ENCODE measurements at regions not wholly inside any gene's neighbourhood (a gene's known extent, or its start where the extent isn't known, plus 50 kb on each side); places are given as distances from the start of the nearest gene placed in this dataset.

DNA sequence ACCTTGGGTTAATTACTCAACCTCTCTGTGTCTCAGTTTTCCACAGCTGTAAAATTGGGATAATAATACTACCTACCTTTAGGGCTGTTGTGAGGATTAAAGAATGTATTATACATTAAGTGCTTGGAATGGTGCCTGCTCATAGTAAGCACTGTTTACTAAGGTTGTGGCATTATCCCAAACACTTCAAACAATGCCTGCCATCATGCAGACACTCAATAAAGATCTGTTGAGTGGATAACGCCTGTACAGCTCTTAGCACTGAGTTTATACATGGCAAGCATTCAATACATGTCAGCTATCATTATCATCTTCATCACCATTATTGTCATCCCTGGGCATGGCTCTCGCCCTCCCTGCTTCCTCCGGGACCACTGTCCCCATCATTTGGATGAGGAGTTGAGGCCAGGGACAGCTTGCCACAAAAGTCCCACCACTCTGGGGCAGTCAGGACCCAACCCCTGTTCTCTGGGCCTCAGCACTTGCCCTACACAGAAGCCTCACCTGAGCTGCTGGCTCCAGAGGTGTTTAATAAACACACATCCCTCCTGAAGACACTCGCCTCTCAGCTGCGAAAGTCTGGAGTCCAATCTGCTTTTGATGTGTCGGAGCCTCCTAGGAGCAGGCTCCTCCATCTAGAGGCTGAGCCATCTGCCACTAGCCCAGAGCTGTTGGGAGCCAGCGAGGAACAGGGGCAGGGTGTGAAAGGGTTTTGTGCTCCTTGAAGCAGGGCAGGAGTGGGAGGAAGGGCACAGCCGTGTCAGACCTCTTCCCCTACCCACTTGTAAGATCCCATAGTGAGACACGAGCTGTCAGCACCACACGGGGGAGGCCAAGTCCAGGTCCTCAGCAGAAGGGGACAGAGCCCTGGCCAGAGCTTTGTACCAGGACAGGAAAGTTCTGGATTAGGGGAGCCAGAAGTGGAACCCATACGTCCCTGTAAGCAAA is 80.9 kb upstream of the ZC3H12A start:
- peak; percentile 70 for DNase-seq

DNA sequence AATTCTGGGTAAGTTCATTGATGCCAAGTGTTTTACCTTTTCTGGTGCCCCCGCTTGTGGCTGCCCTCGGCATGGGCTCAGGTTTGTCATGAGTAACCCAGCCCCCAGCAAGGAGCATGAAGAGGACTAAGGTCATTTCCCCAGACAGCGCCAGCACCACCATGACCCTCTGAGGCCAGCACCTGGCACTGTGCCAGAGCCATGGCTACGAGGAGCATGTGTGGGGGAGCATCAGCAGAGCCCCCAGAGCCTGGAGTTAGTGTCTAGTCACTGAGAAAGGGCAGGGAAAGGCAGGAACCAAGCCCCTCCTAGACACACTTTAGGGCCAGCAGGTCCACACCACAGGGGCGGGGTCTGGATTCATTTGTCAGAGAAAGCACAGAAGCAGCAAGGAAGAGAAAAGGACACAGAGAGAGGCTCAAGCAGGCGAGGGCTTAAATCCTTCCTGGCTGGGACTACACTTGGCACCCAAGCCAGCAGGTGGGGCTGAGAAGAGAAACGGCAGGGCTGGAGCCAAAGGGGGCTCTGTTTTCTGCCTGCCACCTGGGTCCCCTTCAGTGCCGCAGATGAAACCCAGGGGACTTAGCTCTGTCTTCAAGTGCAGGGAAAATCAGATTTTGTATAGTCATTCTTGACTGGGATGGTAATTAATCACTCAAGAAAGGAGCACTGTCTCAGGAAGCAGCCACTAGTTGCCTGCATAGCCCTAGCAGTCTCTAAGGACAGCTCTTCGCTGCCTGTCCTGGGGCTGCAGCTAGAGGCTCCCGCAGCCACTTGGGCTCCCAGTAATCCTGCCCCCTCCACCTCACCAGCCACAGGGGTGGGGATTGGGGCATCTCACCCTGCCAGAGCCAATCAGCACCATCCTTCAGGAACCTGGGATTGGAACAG is 79.6 kb upstream of the ZC3H12A start:
- peak; percentile 70 for DNase-seq

DNA sequence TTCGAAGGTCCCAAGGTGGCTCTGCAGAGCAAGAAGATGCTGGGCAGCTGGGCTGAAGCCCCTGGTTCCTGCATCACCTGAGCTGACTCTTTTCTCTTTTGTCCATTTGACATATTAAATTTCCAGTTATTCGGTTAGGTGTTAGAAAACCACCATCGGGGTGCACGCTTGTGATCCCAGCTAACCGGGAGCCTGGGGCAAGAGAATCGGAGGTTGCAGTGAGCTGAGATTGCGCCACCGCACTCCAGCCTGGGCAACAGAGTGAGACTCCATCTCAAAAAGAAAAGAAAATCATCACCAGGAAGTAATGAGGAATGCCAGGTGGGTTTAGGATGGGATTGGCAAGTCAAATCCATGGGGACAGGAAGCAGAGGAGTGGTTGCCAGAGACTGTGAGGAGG is 76.3 kb upstream of the ZC3H12A start:
- no peak for DNase-seq

DNA sequence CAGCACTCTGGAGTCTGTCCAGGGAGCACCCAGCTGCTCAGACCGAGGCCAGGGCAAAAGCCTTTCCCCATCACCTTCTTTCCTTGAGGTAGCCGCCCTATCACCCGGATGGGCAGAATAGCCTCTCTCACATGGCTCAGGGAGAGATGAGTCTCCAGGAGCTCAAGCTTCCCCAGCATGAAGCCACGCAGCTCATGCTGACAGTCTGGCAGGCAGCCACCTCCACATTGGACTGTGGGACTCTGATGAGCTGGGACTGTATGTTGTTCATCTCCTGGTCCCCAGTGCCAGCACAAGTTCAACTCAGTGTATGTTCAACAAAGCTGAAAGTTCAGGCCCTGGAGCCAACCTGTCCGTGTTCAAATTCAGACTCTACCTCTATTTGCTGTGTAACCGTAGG is 75.2 kb upstream of the ZC3H12A start:
- no peak for DNase-seq

DNA sequence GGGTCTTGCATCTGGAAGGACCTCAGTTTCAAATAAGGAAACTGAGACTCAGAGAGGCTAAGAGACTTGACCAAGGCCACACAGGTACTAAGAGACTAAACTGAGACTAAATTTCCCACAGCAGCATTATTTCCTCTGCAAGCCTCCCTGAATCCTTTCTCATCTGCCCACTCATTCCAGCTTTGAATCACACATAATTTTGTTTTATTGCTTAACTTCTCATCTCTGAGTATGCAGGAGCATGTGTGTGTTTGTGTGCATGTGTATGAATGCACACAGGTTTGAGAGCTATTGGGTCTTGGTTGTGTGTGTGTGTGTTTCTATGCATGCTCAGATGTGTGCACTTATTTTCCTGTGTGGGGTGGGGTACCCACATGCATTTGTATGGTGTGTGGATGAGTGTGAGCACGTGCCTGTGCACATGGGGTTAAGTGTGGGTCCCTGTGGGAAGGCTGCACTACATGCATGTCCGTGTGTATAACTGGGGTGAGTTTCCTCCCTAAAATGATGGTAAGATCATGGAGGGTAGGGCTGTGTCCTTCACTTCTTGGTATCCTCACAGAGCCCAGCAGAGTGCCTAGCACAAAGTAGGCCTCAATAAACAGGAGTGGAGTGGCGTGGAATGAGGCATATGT is 74.4 kb upstream of the ZC3H12A start:
- no peak for DNase-seq

DNA sequence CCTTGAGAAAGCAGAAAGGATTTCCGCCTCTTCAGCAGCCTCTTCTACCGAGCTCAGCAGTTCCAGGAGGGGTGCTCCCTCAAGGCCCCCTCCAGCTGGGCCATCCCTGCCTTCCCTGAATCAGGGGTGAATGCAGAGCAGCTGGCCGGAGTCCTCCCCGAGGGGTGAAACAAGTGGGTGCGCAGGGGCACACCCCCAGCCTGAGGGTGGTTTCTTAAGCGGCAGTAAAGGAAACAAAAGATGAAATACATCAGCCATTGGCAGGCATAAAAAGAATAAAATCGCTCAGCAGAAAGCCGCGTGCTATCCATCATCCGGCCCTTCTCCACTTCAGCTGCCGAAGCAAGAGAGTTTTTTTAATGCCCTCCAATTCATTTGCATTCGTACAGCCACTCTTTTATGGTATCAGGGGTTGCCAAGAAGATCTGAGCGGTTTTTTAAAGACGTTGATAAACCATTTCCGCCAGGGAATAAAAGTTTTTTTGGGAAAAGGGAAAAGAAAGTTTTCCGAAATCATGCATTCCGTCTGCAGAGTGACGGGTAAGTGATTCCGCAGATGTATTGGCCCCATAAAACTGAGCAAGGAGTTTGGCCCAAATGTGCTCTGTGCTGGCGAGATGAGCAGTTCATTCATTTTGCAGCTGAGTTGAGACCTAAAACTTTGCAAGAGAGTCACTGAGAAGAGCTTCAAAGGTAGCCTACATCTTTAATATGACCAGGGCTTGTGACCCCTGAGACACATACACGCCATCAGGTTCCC is 73.7 kb upstream of the ZC3H12A start:
- peak; percentile 59 for DNase-seq

DNA sequence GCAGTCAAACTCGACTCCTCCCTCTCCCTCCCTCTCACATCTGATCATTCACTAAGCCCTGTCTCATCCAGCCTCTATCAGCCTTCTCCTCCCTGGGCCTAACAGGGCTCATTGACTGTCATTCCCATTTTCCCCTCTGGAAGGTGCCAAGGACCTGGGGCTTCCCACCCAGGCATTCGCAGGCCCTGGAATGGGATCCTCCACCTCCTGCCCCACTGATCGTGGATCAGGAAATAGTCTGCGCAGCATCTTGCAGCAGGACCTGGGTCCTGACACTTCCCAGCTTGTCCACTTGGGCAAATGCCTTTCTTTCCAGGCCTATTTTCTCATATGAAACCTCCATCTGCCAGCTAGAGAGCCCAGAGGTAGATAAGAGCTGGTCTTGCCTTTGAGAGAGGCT is 71.2 kb upstream of the ZC3H12A start:
- no peak for DNase-seq

DNA sequence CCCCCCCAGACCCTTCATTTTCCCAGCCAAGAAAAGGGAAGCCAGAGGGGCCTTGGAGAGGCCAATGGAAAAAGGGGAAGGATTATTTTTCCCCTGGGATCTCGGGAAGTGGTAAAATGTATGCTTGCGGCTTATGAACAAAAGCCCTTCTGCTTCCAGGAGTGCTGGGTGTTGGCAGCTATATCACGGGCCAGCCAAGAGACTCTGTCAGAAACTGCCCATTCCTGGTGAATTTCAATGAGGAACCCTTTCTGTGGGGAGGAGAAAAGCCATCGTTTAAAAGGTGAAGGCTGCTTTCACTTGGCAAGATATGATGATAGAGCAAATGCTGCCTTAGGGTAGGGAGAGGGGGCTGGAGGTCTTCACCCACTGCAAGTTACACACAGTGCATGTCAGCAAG is 69.7 kb upstream of the ZC3H12A start:
- DNase-seq = peak; percentile 36

DNA sequence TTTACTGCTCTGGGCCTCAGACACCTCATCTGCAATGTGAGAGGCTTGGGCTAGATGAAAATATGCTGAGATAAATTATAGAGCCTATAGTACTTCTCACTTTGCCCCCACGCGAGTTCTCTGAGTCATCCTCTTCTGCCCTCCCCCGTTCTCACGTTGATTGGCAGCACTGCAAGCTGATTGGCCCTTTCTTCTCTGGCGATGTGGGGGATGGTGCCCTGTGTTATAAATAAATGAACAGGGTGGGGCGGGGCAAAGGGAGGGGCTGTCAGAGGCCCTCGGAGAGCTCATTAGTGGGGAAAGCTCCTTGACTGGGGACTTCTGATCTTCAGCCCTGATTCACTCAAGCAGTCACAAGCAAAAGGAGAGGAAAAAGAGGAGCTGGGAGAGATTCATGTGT is 64.3 kb upstream of the ZC3H12A start:
- DNase-seq = no peak

DNA sequence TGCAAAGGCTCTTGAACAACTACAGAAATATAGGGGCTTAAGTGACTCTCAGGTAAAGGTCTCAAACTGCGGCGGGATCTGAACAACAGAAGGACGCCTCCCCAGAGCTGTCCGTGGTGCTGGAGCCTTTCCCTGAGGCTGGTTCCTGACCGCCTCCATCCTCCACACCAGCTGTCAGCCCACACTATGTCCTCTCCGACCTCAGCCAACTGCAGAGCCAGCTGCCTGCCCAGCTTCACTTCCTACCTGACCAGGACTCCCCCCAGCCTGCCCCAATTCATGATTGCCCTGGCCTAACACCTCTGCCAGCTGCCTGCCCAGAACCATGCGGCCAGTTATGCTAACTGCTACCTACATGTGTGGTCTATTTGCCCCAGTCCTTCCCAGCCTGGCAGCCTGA is 63.6 kb upstream of the ZC3H12A start:
- no peak for DNase-seq

DNA sequence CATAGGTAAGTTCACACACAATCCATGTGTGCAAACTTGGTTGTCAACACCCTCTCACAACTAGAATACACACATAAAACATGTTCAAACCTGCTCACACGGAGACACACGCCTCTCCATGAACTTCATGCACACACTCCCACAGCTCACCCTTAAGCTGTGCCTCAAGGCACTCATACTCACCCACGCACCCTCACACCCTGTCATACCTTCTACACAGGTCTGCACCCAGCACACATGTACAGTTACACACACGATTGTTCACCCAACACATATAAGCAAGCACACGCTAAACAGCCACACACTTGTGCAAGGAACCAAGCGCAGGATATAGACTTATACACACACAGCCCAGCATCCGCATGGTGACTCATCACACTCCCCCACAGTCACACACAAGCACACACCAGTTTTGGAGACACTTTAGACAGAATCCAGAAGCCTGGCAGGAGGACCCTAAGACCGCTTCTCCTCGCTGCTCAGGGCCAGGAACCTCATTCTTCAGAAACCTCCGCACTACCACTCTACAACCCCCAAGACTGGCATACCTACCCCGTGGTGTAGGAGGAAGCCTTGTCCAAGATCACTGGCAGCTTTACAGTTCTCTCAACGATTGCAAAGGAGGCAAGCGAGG is 58.7 kb upstream of the ZC3H12A start:
- no peak for DNase-seq

DNA sequence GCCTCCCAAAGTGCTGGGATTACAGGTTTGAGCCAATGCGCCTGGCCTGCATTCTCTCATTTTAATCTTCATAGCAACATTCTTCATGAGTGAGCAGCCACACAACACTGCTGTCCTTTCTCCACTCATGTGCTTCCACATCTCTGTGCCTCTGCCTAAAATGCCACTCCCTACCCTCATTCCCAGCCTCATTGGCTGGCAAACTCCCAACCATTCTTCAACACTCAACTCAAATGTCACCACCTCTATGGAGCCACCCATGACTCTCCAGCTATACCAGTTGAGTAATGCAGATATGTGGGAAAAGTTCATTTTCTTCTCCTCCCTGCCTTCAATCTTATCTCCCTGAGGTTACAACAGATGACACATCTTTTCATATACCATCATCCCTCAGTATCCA is 53.9 kb upstream of the ZC3H12A start:
- DNase-seq = no peak

DNA sequence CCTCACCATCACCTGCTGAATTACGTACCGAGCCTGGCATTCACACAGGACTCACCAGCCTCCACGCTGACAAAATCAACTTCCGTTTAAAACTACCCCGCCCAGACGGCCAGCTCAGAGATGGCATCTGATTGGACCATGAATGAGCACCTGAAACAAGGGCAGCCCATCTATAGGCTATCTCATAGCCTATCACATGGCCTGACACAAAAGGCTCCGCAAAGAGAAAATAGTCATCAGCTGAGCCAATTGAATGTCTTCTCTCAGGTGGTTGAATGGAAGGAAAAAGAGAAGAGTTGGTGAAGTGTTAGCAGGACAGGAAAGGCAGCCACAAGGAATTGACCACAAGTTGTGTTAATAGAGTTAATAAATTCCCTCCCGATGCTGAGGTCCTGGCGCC is 50.6 kb upstream of the ZC3H12A start:
- no peak for DNase-seq

DNA sequence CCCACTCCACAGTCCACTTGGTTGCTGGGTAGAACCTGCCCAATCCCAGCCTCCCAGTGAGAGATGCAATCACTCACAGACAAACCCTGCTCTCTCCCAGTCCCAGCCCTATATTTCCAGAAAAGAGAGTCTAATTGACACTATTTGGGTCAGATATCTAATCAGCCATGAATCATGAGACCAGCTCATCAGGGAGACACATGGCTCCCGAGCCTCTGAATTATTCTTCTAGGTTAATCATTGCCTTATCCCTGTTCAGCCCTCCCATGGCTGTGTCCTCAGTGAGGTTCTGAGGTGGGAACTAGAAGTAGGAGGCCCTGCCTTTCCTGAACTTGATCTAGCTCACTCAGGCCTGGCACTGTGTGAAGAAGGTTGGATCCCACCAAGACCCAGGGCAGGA is 49.9 kb upstream of the ZC3H12A start:
- DNase-seq = no peak

Data from DMS79 treated with DMSO at 0.1 percent for 48 hours (cell line).